GM18867 (cell line): ENCODE measurements at regions not wholly inside any gene's neighbourhood (a gene's known extent, or its start where the extent isn't known, plus 50 kb on each side); places are given as distances from the start of the nearest gene placed in this dataset.

ENCODE experiments used
- ATAC-seq: cut with Tn5 transposase; IDR thresholded peaks from one replicate; pipeline ENCODE4 v1.9.1; 2021; ENCODE audit warnings: mild to moderate bottlenecking, moderate library complexity; ENCODE audit not compliant: unreplicated experiment

DNA sequence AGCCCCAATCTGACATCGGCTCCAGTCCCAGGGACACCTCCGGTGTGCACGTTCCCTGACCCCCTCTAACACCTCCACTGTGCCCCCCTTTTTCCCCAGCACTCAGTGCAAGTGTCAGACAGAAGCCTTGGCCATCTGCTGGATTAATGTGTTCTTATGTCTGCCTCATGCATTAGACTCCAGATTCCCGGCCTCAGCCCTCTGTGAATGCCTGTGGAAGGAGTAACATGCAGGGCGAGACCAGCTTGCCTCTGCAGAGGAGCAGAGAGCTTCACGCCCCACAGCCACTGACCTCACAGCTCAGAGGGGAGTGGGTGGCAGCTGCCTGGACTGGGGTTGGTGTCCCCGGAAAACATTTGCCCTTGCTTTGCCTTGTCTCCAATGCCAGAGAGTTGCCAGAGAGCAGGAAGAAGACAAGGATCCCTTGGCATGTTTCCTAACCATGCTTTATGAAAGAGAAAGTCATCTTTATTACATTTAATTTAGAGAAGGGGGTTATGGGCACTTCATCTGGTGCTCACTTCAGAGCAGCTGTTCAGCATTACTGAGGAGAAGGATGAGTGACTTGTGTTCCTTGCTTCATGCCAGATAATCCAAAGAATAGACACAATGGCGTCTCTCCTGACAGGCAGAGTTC, 91.6 kb upstream of the CXCL12 start:
- ATAC-seq = no peak

DNA sequence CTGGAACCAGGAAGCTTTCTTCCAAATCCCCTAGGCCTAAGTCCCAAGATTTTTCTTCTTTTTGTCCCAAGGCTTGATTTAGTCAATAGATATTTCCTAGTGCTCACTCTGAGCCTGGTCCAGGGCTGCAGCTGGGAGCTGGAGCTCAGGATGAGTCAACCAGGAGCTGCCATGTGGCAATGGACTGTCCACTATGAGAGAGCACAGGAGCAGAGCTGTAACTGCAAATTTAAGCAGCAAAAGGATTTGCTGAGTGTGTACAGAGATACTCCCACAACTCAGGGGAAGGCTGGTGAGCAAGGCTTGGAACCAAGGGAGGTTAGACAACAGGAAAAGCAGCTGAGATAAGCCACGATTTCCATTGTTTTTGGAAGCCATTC, 92.1 kb upstream of the CXCL12 start:
- ATAC-seq = no peak

DNA sequence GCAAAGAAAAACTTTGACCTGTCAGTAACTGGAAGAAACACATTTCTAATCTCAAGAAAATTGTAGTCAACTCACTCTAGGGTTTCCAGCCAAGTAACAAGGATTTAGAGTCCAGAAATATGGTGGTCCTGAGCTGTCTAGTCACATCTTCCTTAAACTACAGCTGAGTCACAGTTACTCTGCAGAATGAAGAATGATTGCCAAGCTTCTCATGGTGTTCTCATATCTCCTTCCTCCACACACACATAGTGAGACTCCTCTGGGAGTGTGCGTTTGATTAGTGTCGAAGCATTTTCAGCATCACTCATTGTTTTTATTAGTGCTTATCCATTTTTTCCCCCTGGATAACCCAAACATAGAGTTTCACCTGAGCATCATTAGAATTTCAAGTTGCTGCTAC, 93.1 kb upstream of the CXCL12 start:
- no peak for ATAC-seq

DNA sequence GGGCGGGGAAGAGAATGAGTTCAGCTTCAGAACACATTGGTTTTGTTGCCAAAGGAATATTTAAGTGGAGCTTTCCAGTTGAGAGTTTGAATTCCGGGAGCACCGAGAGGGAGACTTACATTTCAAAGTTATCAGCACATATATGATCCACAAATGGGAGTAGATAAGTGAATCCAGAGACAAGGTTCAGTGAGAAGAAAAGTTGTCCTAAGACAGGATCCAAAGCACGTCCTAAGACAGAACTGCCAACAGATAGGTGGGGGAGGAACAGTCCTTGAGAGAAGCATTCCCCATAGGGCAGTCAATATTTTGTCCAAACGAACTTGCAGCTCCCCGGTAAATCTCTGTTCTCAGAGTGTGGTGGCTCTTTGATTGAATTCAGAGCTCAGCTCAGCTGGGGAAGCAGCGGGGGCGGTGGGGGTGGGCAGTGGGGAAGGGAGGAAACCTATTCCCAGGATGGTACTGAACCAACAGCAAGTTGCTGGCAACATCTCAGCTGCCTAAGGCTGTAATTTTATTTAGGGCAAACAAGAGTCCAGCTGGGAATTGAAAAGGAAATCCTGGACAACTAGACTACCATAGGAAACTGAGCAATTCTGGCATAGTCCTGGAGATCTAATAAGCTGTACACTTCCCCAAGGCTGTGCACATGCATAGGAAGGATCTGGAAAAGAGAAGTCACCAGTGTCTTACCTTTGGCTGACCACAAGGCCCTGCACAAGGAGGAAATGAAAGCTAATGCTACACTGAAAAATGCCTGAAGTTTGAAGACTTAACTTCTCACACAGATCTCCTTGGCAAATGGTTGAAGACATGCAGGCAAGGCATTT, 94.2 kb upstream of the CXCL12 start:
- ATAC-seq = no peak

DNA sequence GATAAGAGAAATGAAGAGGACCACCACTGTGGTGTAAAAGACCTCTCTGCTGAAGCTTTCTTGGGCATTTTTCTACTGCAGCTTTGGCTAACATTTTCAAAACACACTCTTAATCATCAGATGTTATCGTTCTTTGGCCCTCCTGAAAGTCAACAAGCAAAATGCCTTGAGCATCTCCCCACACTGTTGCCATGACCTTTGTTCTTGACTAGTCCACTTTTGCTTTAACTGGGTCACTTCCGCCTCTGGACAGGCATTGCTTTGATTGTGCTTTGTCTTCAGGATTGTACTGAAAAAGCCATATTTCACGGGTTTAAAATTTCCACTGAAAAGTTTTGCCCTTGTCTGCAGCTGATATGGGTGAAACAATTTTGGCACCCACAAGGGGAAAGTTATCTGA, 107.8 kb upstream of the CXCL12 start:
- no peak for ATAC-seq

DNA sequence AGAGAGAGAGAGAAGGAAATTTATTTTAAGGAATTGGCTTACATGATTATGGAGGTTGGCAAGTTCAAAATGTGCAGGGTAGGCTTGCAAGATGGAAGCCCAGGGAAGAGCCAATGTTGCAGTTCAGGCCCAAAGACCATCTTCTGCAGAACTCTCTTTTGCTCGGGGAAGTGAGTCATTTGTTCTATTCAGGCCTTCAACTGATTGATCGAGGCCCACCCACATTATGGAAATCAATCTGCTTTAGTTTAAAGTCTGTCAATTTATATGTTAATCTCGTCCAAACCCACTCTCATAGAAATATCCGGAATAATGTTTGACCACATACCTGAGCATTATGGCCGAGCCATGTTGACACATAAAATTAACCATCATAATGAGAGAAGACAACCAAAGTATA, 113.3 kb upstream of the CXCL12 start:
- no peak for ATAC-seq

DNA sequence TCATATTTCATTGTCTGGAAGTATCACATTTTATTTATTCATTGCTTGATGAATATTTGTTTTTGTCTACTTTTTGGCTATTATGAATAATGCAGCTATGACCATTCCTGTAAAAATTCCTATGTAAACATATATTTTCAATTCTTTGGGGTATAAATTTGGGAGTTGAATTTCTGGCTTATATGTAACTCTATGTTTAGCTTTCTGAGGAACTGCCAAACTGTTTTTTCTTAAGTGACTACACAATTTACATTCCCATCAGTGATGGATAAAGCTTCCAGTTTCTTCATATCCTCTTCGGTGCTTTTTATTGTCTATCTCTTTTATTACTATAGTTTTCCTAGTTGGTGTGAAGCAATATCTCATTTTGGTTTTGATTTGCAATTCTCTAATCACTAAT, 115.6 kb upstream of the CXCL12 start:
- ATAC-seq = no peak

DNA sequence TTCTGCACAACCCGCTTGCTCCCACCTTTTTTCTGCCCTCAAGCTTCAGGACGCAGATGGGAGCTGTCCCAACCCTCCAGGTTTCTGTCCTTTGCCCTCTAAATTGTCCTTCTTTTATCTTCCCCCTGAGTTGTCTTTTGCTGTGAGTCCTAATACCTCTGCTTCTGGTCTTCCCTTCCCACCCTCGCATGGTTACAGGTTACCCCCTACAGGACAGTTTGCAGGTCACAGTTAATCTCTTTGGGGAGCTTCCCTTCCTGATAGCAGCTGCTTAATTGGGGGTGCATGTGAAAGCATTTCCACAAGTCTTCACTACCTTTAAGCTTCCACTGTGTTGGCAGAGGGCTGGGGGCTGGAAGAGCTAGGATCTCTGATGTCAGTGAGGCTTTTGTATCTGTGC, 121.5 kb upstream of the CXCL12 start:
- no peak for ATAC-seq

DNA sequence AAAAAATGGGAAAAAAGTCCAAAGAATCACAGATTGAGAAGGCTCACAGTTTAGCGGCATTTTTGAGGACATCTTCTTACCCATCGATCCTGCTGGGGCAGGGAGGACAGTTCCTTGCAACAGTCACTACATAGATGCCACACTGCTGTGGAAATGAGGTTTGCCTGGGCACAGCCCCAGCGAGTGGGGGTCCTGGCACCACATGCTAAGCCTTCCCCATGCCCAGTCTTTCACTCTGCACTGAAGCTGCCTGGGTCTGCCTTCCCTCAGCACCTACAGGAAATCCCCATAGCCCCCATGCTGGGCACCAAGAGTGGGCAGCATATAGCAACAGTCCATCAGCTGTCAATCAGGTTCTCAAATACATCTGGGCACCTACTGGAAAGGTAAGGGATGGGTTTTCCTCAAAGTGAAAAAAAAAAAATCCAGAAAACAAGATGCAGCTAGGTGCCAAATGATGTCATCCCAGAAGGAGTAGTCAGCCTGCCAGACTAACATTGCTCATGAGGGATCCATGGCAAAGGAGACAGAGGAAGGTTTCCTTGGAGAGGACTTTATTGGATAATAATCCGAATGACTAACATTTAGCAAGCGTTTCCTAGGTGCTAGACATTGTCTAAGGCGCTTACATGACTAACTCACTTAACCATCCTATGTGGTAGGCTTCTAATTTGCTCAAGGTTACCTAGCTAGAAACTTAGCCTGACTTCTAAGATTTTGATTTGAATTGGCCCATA, 125.7 kb upstream of the CXCL12 start:
- no peak for ATAC-seq

DNA sequence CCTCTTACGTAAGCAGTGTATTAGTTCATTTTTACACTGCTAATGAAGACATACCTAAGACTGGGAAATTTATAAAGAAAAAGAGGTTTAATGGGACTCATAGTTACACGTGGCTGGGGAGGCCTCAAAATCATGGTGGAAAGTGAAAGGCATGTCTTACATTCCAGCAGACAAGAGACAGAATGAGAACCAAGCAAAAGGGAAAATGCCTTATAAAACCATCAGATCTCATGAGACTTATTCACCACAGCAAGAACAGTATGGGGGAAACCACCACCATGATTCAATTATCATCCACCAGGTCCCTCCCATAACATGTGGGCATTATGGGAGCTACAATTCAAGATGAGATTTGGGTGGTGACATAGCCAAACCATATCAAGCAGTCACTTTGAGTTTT, 126.3 kb upstream of the CXCL12 start:
- ATAC-seq = no peak

DNA sequence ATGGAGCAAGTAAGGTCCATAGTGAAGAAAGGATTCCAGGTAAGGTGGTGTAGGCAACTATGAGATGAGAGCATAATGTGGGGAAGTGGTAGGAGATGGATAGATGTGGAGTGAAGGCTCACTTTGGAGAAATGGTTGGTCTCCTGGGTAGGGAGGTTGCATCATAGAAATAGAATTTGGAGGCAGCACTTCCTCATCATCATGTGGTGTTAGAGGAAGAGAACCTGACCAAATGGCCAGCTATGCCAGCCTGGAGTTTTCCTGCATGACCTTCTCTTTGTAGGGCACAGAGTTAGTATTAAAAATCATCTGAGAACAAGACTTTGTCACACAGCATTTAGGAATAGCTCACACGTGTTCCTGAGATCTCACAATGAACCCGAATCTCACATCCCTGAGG, 126.7 kb upstream of the CXCL12 start:
- no peak for ATAC-seq

DNA sequence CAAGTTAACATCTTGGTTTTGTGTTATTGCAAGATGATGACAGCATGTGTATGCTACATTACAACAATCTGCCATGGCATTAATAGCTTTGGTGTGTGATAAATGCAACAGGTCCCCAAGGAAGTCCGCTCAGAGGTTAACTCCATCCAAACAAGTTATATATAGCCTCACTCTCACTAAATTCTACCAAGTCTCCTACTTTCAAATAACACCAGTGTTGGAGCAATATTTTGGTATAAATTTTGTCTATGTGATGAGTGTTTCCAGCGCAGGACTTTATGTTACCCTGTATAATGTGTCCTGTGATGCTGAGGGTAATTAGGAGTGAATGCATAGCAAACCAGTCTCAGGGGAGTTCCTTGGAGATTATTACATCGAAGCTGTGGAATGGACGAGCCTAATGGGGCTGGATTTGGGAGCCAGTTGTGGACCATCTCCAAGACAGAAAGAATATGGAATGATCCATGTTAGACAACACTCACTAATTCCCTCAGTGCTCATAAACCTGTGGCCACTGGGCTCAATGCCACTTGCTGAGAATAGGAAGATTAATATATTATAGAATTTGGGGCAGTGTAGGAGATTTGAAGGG, 127.6 kb upstream of the CXCL12 start:
- ATAC-seq = no peak

DNA sequence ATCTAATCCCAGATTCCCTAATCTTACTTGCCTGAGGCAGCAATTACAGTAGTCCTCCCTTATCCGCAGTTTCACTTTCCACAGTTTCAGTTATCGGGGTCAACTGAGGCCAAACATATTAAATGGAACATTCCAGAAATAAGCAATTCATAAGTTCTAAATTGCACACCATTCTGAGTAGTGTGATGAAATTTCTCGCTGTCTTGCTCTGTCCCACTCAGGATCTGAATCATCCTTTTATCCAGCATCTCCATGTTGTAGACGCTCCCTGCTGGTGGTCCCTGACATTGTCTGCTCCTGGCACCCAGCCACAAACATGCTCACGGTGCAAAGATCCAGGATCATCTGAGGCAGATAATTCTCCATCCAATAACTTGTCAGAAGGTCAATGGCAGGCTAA, 128.7 kb upstream of the CXCL12 start:
- ATAC-seq = no peak

DNA sequence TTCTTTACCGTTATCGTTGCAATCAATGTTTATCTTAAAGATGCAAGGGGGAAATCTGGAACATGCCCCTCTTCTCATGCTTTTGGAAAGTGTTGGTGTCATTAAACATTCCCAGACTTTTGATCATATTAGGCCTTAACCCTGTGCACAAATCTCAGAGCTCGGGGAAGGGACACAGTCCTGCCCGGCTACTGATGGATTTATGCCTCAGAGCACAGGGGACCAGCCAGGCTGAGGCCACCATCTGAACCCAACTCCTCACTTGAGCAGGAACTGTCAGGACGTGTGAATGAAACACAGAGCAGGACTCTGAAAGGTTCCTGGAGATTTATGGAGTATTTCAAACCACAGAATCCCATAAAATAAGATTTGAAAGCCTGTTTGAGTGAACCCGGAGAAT, 132.0 kb upstream of the CXCL12 start:
- no peak for ATAC-seq

DNA sequence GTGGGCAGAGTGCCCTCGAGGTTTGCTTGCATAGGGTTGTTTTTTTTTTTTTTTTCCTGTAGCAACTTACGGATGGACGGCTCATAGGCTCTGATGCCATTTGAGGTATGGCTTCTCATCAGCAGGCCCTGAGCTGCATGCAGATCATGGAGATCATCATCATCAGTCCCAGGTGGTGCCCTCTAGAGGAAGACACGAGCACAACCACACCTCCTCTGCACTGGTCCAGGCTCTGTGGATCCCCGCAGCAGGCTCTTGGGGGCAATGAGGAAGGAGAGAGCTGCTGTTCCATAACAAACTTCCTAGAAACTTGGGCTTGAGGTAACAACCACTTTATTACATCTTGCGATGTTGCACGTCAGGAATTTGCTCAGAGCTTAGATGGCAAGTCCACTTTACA, 132.7 kb upstream of the CXCL12 start:
- ATAC-seq = no peak

DNA sequence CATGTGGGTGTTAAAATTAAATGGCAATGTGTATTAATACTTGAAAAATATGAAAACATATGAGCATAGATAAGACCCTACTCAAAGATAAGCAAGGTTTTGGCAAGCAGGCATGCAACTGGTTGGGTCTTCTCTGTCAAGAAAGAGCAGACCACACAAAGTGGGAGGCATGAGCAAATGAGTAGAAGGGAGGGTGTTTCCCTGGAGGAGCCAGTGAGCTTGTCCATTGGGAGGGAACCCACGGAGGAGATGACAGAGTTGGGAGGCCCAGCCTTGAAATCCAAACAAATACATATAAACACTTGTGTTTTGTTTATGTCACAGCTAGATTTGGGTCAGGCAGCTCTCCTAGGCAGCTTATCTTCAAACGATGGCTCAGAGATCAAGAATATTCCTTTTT, 134.5 kb upstream of the CXCL12 start:
- ATAC-seq = no peak

DNA sequence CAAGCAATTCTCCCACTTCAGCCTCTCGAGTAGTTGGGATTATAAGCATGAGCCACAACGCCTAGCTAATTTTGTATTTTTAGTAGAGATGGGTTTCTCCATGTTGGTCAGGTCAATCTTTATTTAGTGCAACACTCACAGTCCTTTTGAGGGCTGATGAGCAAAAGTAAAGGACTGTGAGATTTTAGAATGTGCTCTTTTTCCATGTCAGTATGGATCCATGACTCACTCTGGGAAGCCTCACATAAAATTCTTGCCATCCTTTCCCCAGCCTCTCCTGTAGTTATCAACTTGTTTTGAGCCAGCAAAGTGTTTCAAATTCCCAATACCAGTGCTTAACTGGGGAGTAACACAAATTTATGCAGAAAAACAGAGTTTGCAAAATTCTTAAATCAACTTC, 135.8 kb upstream of the CXCL12 start:
- ATAC-seq = no peak

DNA sequence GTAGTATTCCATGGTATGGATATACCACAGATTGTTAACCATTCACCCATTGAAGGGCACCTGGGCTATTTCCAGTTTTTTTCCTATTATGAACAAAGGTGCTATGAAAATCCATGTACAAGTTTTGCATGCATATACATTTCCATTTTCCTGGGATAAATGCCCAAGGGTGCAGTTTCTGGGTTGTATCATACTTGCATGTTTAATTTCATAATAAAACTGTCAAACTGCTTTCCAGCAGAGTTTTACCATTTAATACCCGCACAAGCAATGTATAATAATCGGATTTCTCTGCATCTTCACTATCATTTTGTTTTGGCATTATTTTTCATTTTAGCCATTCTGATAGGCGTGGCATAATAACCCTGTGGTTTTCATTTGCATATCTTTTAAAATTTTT, 154.3 kb upstream of the CXCL12 start:
- no peak for ATAC-seq

DNA sequence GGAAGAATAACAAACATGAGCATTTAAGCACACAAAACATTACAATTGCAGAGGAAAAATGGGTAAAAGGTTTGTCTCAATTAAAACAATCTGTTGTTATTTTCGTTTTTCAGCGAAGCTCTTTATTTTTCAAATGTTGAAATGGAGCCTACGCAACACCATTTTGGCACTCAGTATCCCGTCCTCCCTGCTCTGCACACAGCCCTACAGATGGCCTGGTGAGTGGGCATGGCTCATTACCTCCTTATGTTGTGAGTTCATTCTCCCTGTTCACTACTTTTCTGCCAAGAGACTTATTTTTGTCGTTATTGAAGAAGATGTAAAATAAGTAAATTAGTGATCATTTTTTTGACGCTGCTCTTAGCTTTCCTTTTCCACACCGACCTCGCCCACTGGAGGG, 167.8 kb upstream of the CXCL12 start:
- ATAC-seq = no peak

DNA sequence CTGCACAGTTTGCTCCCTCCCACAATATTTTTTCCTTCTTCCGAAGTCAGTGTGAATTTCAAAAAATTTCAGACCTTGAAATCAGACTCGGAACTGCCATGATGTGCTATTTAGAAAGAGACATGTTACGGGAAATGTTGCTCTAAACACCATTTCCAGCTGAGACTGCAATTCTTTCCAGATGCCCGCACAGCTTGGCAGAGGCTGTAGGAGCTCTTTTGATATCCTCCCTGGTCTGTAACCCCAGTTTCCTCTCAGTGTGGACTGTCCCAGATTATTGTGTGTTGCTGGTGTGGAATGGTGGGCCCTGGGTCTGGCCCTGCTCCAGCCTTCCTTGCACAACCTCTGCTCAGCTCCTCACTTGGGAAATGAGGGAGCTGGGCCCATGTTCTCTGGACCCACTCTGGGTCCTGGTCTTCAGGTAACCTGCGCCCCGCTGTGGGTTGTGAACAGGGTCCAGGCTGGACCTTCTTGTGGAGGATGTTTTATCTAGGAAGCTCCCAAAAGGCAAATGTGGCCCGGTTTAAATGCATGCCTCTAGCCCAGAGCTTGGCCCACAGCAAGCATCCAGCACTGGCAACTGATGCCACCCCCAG, 172.8 kb upstream of the CXCL12 start:
- no peak for ATAC-seq

DNA sequence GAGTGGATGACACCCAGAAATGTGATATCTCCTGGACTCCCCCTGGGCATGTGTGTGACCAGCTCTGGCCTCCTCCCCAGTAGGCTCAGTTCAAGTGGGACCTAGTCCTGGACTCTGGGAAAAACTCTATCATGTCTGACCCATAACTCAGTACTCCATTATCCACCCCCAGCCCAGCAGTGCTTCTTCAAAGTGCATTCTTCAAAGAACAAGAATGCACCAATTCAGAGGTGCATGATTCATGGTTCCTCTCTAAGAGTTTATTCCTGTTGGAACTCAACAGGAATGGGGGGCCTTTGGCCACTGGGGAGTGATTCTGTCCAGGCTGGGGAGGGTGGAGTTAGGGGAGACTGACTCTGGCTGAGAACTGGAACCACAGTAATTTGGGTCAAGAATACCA, 173.6 kb upstream of the CXCL12 start:
- ATAC-seq = no peak
